GM18520 (cell line): ENCODE measurements at regions not wholly inside any gene's neighbourhood (a gene's known extent, or its start where the extent isn't known, plus 50 kb on each side); places are given as distances from the start of the nearest gene placed in this dataset.
"Not testable (repeated sequence)": the region's sequence is repeated elsewhere in the genome, so short reads cannot be mapped to it uniquely, and the experiment has no call there.

Experiments used
- ATAC-seq: cut with Tn5 transposase; IDR thresholded peaks from one replicate; pipeline ENCODE4 v1.9.1; 2021; ENCODE audit not compliant: unreplicated experiment

GRCh38 chr13:67508275-67508674 is 278.1 kb upstream of the PCDH9 start:
- not testable (repeated sequence) for ATAC-seq

GRCh38 chr13:67506407-67506806 is 276.3 kb upstream of the PCDH9 start:
- no peak for ATAC-seq

GRCh38 chr13:67505376-67505775 is 275.2 kb upstream of the PCDH9 start:
- no peak for ATAC-seq

- no peak for ATAC-seq
Measured at GRCh38 chr13:67498948-67499347, 268.8 kb upstream of the PCDH9 start.

- no peak for ATAC-seq
Measured at GRCh38 chr13:67493835-67494234, 263.7 kb upstream of the PCDH9 start.

GRCh38 chr13:67489016-67489415 is 258.9 kb upstream of the PCDH9 start:
- ATAC-seq, result no peak

GRCh38 chr13:67481445-67481844 is 251.3 kb upstream of the PCDH9 start:
- ATAC-seq, result no peak

- no peak for ATAC-seq
Measured at GRCh38 chr13:67474115-67474514, 244.0 kb upstream of the PCDH9 start.

- no peak for ATAC-seq
Measured at GRCh38 chr13:67469623-67470022, 239.5 kb upstream of the PCDH9 start.

- ATAC-seq, result no peak
Measured at GRCh38 chr13:67466569-67466968, 236.4 kb upstream of the PCDH9 start.

GRCh38 chr13:67464154-67464553 is 234.0 kb upstream of the PCDH9 start:
- no peak for ATAC-seq

- no peak for ATAC-seq
Measured at GRCh38 chr13:67462098-67462497, 232.0 kb upstream of the PCDH9 start.

- ATAC-seq, result not testable (repeated sequence)
Measured at GRCh38 chr13:67452526-67452925, 222.4 kb upstream of the PCDH9 start.

- no peak for ATAC-seq
Measured at GRCh38 chr13:67445436-67445835, 215.3 kb upstream of the PCDH9 start.

GRCh38 chr13:67443923-67444322 is 213.8 kb upstream of the PCDH9 start:
- no peak for ATAC-seq

- no peak for ATAC-seq
Measured at GRCh38 chr13:67440236-67440975, 210.3 kb upstream of the PCDH9 start.

- no peak for ATAC-seq
Measured at GRCh38 chr13:67439365-67439764, 209.2 kb upstream of the PCDH9 start.

- peak; percentile 75 for ATAC-seq
Measured at GRCh38 chr13:67438465-67438864, 208.3 kb upstream of the PCDH9 start.

GRCh38 chr13:67437244-67437643 is 207.1 kb upstream of the PCDH9 start:
- ATAC-seq, result no peak

- ATAC-seq, result no peak
Measured at GRCh38 chr13:67421475-67421874, 191.3 kb upstream of the PCDH9 start.

GRCh38 chr13:67416047-67416925 is 186.2 kb upstream of the PCDH9 start:
- peak; percentile 84 for ATAC-seq

- ATAC-seq, result no peak
Measured at GRCh38 chr13:67410645-67411044, 180.5 kb upstream of the PCDH9 start.
